SH-SY5Y (cell line): ENCODE measurements at regions not wholly inside any gene's neighbourhood (a gene's known extent, or its start where the extent isn't known, plus 50 kb on each side); places are given as distances from the start of the nearest gene placed in this dataset.

Experiments
- GATA2 ChIP-seq: IDR thresholded peaks from 2 replicates; pipeline ENCODE4 v1.6.1; 2011; ENCODE audit warnings: mild to moderate bottlenecking, low read depth, low read length
- GATA3 ChIP-seq: IDR thresholded peaks from 2 replicates; pipeline ENCODE4 v1.6.1; 2011; ENCODE audit warnings: low read depth, mild to moderate bottlenecking, low read length, moderate library complexity

GRCh38 chr15:95075792-95076677 is 844.7 kb downstream of the MCTP2 start:
- no peak for TF ChIP-seq GATA2
- TF ChIP-seq GATA3, result no peak
